ENCODE measurements at regions not wholly inside any gene's neighbourhood (a gene's known extent, or its start where the extent isn't known, plus 50 kb on each side); places are given as distances from the start of the nearest gene placed in this dataset.

GRCh38 chr17:53538129-53538617, 284.6 kb upstream of the KIF2B start:
- Histone ChIP-seq H3K4me1 (no peaks in the 10 kb centered on the region), H3K9me3 (no peaks in the 10 kb centered on the region), H3K27me3 (no peaks in the 10 kb centered on the region), H3K27ac (no peak overlapping the region), H3K4me3 (no peak overlapping the region), H3K36me3 (no peaks in the 10 kb centered on the region)
- no peak for TF ChIP-seq CTCF (IDR thresholded peaks at IDR 0.05)
- TF ChIP-seq POLR2A (IDR thresholded peaks at IDR 0.05): no peak
- DNase-seq: no peak
- intact Hi-C loops (cut with DNase I): no loop called here
- 69 to 77% methylated on average over 2 of the region's 2 CpGs for WGBS, 2 donors

GRCh38 chr17:53527473-53527872, 295.3 kb upstream of the KIF2B start:
- intact Hi-C loops (cut with DNase I): no loop called here
- Histone ChIP-seq H3K36me3 (no peaks in the 10 kb centered on the region), H3K9me3 (no peaks in the 10 kb centered on the region), H3K4me1 (no peaks in the 10 kb centered on the region), H3K4me3 (no peak overlapping the region), H3K27ac (no peak overlapping the region), H3K27me3 (no peaks in the 10 kb centered on the region)
- no peak for DNase-seq
- TF ChIP-seq POLR2A (IDR thresholded peaks at IDR 0.05): no peak
- no peak for TF ChIP-seq CTCF (IDR thresholded peaks at IDR 0.05)

GRCh38 chr17:53525590-53525989, 297.1 kb upstream of the KIF2B start:
- H3K4me3 ChIP-seq: no peak overlapping the region
- no peaks in the 10 kb centered on the region for H3K4me1 ChIP-seq
- no peak overlapping the region for H3K27ac ChIP-seq
- H3K9me3 ChIP-seq: no peaks in the 10 kb centered on the region
- no peak for TF ChIP-seq POLR2A (IDR thresholded peaks at IDR 0.05)
- no peak for TF ChIP-seq CTCF (IDR thresholded peaks at IDR 0.05)
- H3K36me3 ChIP-seq: no peaks in the 10 kb centered on the region
- intact Hi-C loops (cut with DNase I): no loop called here
- 74 to 81% methylated on average over 2 of the region's 2 CpGs for WGBS, 2 donors
- no peak for DNase-seq
- no peaks in the 10 kb centered on the region for H3K27me3 ChIP-seq

- no peak for DNase-seq
- TF ChIP-seq CTCF (IDR thresholded peaks at IDR 0.05) (peak in 1 of 6 experiments; percentile 16), POLR2A (IDR thresholded peaks at IDR 0.05) (no peak)
- 13% methylated on average over 3 of the region's 3 CpGs for WGBS, 2 donors
- H3K9me3 ChIP-seq: no peaks in the 10 kb centered on the region
- no peaks in the 10 kb centered on the region for H3K36me3 ChIP-seq
- no peaks in the 10 kb centered on the region for H3K4me1 ChIP-seq
- H3K27me3 ChIP-seq: no peaks in the 10 kb centered on the region
- intact Hi-C loops (cut with DNase I): no loop called here
- no peak overlapping the region for H3K27ac ChIP-seq
- H3K4me3 ChIP-seq: no peak overlapping the region
Measured at GRCh38 chr17:53516636-53517035, 306.1 kb upstream of the KIF2B start.

GRCh38 chr17:53499277-53499676, 323.4 kb upstream of the KIF2B start:
- no peaks in the 10 kb centered on the region for H3K27me3 ChIP-seq
- H3K27ac ChIP-seq: no peak overlapping the region
- no peaks in the 10 kb centered on the region for H3K4me1 ChIP-seq
- TF ChIP-seq CTCF (IDR thresholded peaks at IDR 0.05) (no peak), POLR2A (IDR thresholded peaks at IDR 0.05) (no peak)
- intact Hi-C loops (cut with DNase I): no loop called here
- no peaks in the 10 kb centered on the region for H3K9me3 ChIP-seq
- 52 to 61% methylated on average over 2 of the region's 2 CpGs for WGBS, 2 donors
- no peak overlapping the region for H3K4me3 ChIP-seq
- no peak for DNase-seq
- no peaks in the 10 kb centered on the region for H3K36me3 ChIP-seq

Measured in esophagus squamous epithelium (tissue), 5 donors.